SK-N-SH treated with all-trans-retinoic acid at 6 μM for 48 hours (cell line): ENCODE measurements at regions not wholly inside any gene's neighbourhood (a gene's known extent, or its start where the extent isn't known, plus 50 kb on each side); places are given as distances from the start of the nearest gene placed in this dataset.

Source experiments
- ATAC-seq: fragments of 200-7000 bp; cut with Tn5 transposase; 3 replicates; pipeline ENCODE4 v1.9.1; 2020; ENCODE audit warnings: mild to moderate bottlenecking, moderate library complexity
- ARNTL ChIP-seq: fragments of 450-650 bp; formaldehyde crosslinking; IDR thresholded peaks from 2 replicates; pipeline ENCODE4 v1.5.0; 2020; ENCODE audit warnings: low read depth, mild to moderate bottlenecking, moderate library complexity, borderline replicate concordance
- BACH2 ChIP-seq: fragments of 250-450 bp; sonication (Bioruptor Pico); IDR thresholded peaks from 2 replicates; pipeline ENCODE4 v1.9.0; 2021; ENCODE audit warnings: mild to moderate bottlenecking, borderline replicate concordance
- CSRNP3 ChIP-seq: fragments of 250-450 bp; sonication (Bioruptor Pico); IDR thresholded peaks from 2 replicates; pipeline ENCODE4 v1.5.1; 2021; ENCODE audit warnings: mild to moderate bottlenecking, moderate library complexity
- ESRRG ChIP-seq: fragments of 250-450 bp; sonication (Bioruptor Pico); IDR thresholded peaks from 2 replicates; pipeline ENCODE4 v1.6.1; 2021; ENCODE audit warnings: mild to moderate bottlenecking
- ISL1 ChIP-seq: fragments of 250-450 bp; sonication (Bioruptor Pico); IDR thresholded peaks from 2 replicates; pipeline ENCODE4 v2.1.2; 2022; ENCODE audit warnings: mild to moderate bottlenecking, moderate library complexity
- OSR1 ChIP-seq: fragments of 250-450 bp; sonication (Bioruptor Pico); IDR thresholded peaks from 2 replicates; pipeline ENCODE4 v1.8.0; 2022; ENCODE audit warnings: moderate library complexity, mild to moderate bottlenecking, inconsistent platforms
- PPARA ChIP-seq: fragments of 250-450 bp; sonication (Bioruptor Pico); IDR thresholded peaks from 2 replicates; pipeline ENCODE4 v1.5.0; 2020; ENCODE audit warnings: mild to moderate bottlenecking, borderline replicate concordance
- RARB ChIP-seq: fragments of 250-450 bp; sonication (Bioruptor Pico); IDR thresholded peaks from 2 replicates; pipeline ENCODE4 v1.8.0; 2021; ENCODE audit warnings: mild to moderate bottlenecking, moderate library complexity
- SNAI2 ChIP-seq: fragments of 250-450 bp; sonication (Bioruptor Pico); IDR thresholded peaks from 2 replicates; pipeline ENCODE4 v1.5.0; 2020; ENCODE audit warnings: mild to moderate bottlenecking, moderate library complexity
- TOX ChIP-seq: fragments of 250-450 bp; sonication (Bioruptor Pico); IDR thresholded peaks from 2 replicates; pipeline ENCODE4 v1.8.0; 2021; ENCODE audit warnings: mild to moderate bottlenecking, moderate library complexity, borderline replicate concordance
- ZC3H10 ChIP-seq: fragments of 250-450 bp; sonication (Bioruptor Pico); IDR thresholded peaks from 2 replicates; pipeline ENCODE4 v1.5.1; 2021; ENCODE audit warnings: mild to moderate bottlenecking, moderate library complexity
- ZFP3 ChIP-seq: fragments of 250-450 bp; sonication (Bioruptor Pico); IDR thresholded peaks from 2 replicates; pipeline ENCODE4 v1.5.0; 2020; ENCODE audit warnings: mild to moderate bottlenecking, moderate library complexity
- ZFP30 ChIP-seq: fragments of 450-650 bp; formaldehyde crosslinking; IDR thresholded peaks from 2 replicates; pipeline ENCODE4 v1.5.0; 2022; ENCODE audit warnings: mild to moderate bottlenecking, moderate library complexity
- ZNF565 ChIP-seq: fragments of 450-650 bp; formaldehyde crosslinking; conservative IDR thresholded peaks from 2 replicates; pipeline ENCODE4 v1.5.0; 2020; ENCODE audit warnings: low read depth, mild to moderate bottlenecking, moderate library complexity
- ZNF70 ChIP-seq: fragments of 450-650 bp; formaldehyde crosslinking; IDR thresholded peaks from 2 replicates; pipeline ENCODE4 v1.5.0; 2020; ENCODE audit warnings: mild to moderate bottlenecking, moderate library complexity
- ZNF8 ChIP-seq: fragments of 450-650 bp; formaldehyde crosslinking; IDR thresholded peaks from 2 replicates; pipeline ENCODE4 v1.5.0; 2020; ENCODE audit warnings: mild to moderate bottlenecking, moderate library complexity
- TF ChIP-seq, protein P1 (sequence below): fragments of 250-450 bp; sonication (Bioruptor Pico); IDR thresholded peaks from 2 replicates; pipeline ENCODE4 v1.8.0; 2021; ENCODE audit warnings: low read depth, mild to moderate bottlenecking, moderate library complexity, borderline replicate concordance
- TF ChIP-seq, protein P2 (sequence below): fragments of 250-450 bp; sonication (Bioruptor Pico); IDR thresholded peaks from 2 replicates; pipeline ENCODE4 v1.5.1; 2020; ENCODE audit warnings: low read depth, mild to moderate bottlenecking, moderate library complexity
- TF ChIP-seq, protein P3 (sequence below): fragments of 250-450 bp; sonication (Bioruptor Pico); IDR thresholded peaks from 2 replicates; pipeline ENCODE4 v1.8.0; 2020; ENCODE audit warnings: mild to moderate bottlenecking, moderate library complexity, borderline replicate concordance

DNA sequence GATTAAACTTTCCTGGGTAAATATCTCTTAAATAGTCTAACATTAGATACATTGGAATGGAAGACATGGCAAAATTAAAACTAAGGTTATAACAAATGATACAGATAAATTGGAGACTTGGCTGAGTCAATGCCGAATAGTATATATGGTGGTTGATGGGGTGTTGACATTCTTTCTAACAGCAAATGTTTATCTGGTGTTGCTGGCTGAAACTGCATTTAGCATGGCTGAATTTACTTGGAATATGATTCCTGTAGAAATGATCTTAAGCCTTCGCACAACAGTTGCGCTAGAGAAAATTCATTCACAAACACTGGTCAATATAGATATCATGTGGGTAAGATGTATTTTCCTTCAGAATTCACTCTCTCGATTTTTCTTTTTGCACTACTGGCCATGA is 646.0 kb upstream of the CXADR start:
- ATAC-seq, result no peak
- no peak for TF ChIP-seq BACH2 (CRISPR knock-in tag)

DNA sequence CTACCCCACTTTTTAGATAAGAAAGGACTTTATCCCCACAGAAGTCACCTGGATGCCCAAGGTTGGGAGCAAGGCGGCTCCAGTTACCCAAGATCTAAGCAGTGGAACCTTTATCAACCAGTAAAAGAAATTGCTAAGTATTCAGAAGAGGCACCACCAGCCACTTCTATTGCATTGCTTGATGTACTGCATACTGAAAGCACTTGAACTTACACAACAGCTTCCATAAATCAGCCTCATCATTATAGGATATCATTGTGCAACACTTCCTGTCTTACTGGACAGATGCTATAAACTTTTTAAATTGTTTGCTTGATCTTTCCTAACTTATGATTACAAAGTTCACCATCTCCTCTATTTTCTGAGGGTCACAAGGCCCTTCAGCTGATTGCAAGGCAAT is 642.7 kb upstream of the CXADR start:
- TF ChIP-seq ZFP30 (CRISPR knock-in tag), result no peak
- no peak for ATAC-seq

- TF ChIP-seq ZNF8 (CRISPR knock-in tag) (no peak), ZNF565 (CRISPR knock-in tag) (no peak), OSR1 (CRISPR knock-in tag) (no peak), ZFP30 (CRISPR knock-in tag) (no peak), ZC3H10 (no peak), CSRNP3 (CRISPR knock-in tag) (no peak), SNAI2 (CRISPR knock-in tag) (no peak), PPARA (no peak), ISL1 (CRISPR knock-in tag) (no peak), TOX (CRISPR knock-in tag) (no peak), ZNF70 (CRISPR knock-in tag) (no peak)
- TF ChIP-seq, protein P1, sequence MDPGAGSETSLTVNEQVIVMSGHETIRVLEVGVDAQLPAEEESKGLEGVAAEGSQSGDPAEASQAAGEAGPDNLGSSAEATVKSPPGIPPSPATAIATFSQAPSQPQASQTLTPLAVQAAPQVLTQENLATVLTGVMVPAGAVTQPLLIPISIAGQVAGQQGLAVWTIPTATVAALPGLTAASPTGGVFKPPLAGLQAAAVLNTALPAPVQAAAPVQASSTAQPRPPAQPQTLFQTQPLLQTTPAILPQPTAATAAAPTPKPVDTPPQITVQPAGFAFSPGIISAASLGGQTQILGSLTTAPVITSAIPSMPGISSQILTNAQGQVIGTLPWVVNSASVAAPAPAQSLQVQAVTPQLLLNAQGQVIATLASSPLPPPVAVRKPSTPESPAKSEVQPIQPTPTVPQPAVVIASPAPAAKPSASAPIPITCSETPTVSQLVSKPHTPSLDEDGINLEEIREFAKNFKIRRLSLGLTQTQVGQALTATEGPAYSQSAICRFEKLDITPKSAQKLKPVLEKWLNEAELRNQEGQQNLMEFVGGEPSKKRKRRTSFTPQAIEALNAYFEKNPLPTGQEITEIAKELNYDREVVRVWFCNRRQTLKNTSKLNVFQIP (CRISPR knock-in tag), result no peak
- TF ChIP-seq, protein P2, sequence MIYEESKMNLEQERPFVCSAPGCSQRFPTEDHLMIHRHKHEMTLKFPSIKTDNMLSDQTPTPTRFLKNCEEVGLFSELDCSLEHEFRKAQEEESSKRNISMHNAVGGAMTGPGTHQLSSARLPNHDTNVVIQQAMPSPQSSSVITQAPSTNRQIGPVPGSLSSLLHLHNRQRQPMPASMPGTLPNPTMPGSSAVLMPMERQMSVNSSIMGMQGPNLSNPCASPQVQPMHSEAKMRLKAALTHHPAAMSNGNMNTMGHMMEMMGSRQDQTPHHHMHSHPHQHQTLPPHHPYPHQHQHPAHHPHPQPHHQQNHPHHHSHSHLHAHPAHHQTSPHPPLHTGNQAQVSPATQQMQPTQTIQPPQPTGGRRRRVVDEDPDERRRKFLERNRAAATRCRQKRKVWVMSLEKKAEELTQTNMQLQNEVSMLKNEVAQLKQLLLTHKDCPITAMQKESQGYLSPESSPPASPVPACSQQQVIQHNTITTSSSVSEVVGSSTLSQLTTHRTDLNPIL, result no peak
- ATAC-seq, result no peak
These were observed 640.2 kb upstream of the CXADR start for GRCh38 chr21:16872616-16873015.

- no peak for TF ChIP-seq RARB (CRISPR knock-in tag)
- no peak for ATAC-seq
These were observed 639.7 kb upstream of the CXADR start for GRCh38 chr21:16873176-16873575.

GRCh38 chr21:16873596-16873995 is 639.2 kb upstream of the CXADR start:
- TF ChIP-seq ZFP3 (CRISPR knock-in tag), result no peak
- TF ChIP-seq, protein P1 (CRISPR knock-in tag), result no peak
- no peak for TF ChIP-seq ZNF70 (CRISPR knock-in tag)
- TF ChIP-seq ARNTL (CRISPR knock-in tag), result no peak
- TF ChIP-seq ZFP30 (CRISPR knock-in tag), result no peak
- TF ChIP-seq ZNF8 (CRISPR knock-in tag), result no peak
- no peak for TF ChIP-seq BACH2 (CRISPR knock-in tag)
- no peak for TF ChIP-seq ZNF565 (CRISPR knock-in tag)
- no peak for TF ChIP-seq ISL1 (CRISPR knock-in tag)
- no peak for TF ChIP-seq SNAI2 (CRISPR knock-in tag)
- no peak for TF ChIP-seq RARB (CRISPR knock-in tag)
- no peak for TF ChIP-seq ZC3H10
- TF ChIP-seq ESRRG, result no peak
- no peak for ATAC-seq

- no peak for ATAC-seq
- TF ChIP-seq ZNF8 (CRISPR knock-in tag), result no peak
- TF ChIP-seq, protein P2, result no peak
- TF ChIP-seq RARB (CRISPR knock-in tag), result no peak
- TF ChIP-seq ISL1 (CRISPR knock-in tag), result no peak
- TF ChIP-seq ARNTL (CRISPR knock-in tag), result no peak
- TF ChIP-seq, protein P3, sequence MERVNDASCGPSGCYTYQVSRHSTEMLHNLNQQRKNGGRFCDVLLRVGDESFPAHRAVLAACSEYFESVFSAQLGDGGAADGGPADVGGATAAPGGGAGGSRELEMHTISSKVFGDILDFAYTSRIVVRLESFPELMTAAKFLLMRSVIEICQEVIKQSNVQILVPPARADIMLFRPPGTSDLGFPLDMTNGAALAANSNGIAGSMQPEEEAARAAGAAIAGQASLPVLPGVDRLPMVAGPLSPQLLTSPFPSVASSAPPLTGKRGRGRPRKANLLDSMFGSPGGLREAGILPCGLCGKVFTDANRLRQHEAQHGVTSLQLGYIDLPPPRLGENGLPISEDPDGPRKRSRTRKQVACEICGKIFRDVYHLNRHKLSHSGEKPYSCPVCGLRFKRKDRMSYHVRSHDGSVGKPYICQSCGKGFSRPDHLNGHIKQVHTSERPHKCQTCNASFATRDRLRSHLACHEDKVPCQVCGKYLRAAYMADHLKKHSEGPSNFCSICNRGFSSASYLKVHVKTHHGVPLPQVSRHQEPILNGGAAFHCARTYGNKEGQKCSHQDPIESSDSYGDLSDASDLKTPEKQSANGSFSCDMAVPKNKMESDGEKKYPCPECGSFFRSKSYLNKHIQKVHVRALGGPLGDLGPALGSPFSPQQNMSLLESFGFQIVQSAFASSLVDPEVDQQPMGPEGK (CRISPR knock-in tag), result no peak
- TF ChIP-seq, protein P1 (CRISPR knock-in tag), result no peak
- no peak for TF ChIP-seq TOX (CRISPR knock-in tag)
- no peak for TF ChIP-seq SNAI2 (CRISPR knock-in tag)
These were observed 633.4 kb upstream of the CXADR start for GRCh38 chr21:16879479-16879878.
